ENCODE measurements at regions not wholly inside any gene's neighbourhood (a gene's known extent, or its start where the extent isn't known, plus 50 kb on each side); places are given as distances from the start of the nearest gene placed in this dataset.

DNA sequence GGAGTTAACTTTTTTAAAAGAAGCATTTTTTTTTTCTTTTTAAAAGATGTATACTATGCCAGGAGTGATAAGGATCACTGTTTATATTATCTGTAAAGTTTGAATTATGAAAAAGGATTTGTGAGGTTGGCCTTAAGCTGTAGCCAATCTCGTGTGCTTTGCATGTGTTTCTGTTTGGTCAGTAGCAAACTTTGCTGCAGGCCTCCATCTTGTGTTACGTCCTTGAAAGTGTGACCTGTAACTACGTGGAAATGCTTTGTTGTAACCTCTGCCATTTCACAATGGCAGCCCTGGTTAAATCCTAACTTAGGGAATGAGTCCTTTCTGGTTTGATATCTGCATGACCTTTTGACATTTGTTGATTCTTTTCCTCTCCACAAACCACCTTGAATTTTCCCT lies 1345.6 kb downstream of the NSUN3 start:
- Histone ChIP-seq H3K9me3 (replicated peaks) (no peaks in the 10 kb centered on the region), H3K27me3 (no peaks in the 10 kb centered on the region), H3K36me3 (no peaks in the 10 kb centered on the region), H3K4me1 (no peaks in the 10 kb centered on the region), H3K27ac (no peak overlapping the region), H3K4me3 (no peak overlapping the region)
- no peak for DNase-seq

DNA sequence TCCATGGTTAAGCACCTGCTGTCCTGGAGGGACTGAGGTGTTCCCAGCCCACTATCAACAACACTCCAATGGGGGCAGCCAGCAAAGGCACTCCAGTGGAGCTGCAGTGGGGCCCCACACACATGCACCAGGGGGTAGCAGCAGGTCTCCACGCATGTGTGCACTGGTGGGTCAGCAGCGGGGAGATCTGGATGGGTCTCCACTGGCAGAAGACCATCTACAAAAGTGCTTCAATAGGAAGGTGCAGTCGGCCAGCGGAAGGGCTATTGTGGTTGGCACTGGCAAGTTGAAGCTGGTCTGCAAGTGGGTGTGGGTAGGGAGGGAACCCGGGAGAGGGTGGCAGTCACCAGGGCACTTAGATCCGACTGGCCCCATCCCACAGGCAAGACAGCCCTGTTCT lies 1355.4 kb downstream of the NSUN3 start:
- no peak overlapping the region for H3K4me3 ChIP-seq
- 0 out of 2 replicates have a peak, but pooled peaks cover 4% of the 10 kb centered on the region for H3K36me3 ChIP-seq
- H3K9me3 ChIP-seq (replicated peaks) = no peaks in the 10 kb centered on the region; the same call in 1 of the 2 replicates
- H3K4me1 ChIP-seq = peaks cover 7% of the 10 kb centered on the region; the same call in 1 of the 2 replicates
- no peaks in the 10 kb centered on the region for H3K27me3 ChIP-seq
- no peak for DNase-seq
- H3K27ac ChIP-seq = no peak overlapping the region

DNA sequence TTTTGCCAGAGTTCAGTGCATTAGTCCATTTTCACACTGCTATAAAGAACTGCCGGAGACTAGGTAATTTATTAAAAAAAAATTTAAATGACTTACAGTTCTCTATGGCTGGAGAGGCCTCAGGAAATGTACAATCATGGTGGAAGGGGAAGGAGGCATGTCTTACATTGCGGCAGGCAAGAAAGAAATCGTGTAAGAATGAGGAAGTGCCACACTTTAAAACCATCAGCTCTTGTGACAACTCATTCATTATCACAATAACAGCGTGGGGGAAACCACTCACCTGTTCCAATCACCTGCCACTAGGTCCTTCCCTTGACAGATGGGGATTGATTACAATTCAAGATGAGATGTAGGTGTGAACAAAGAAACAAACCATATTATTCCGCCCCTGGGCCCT lies 1361.4 kb downstream of the NSUN3 start:
- H3K36me3 ChIP-seq = 0 out of 2 replicates have a peak, but pooled peaks cover 4% of the 10 kb centered on the region
- H3K27me3 ChIP-seq = no peaks in the 10 kb centered on the region
- H3K4me1 ChIP-seq = 0 out of 2 replicates have a peak, but pooled peaks cover 2% of the 10 kb centered on the region
- DNase-seq = no peak
- H3K9me3 ChIP-seq (replicated peaks) = no peaks in the 10 kb centered on the region
- no peak overlapping the region for H3K4me3 ChIP-seq
- H3K27ac ChIP-seq = no peak overlapping the region

DNA sequence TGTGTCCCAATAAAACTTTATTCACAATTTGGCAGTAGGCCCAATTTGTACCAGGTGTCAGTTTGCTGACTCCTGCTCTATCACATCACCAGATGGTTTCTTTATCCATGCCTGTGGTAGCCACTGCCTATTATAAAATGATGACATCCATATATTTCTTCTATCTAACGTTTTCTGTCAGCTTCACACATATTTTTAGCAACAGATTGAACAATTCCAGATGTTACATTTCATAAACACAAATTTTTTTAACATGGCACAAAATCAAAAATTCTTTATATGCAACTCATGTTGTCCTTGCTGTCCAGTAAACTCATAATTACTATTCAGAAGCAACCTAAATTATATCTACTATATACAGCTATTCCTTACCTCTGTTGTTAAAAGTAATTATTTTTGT lies 1371.6 kb downstream of the NSUN3 start:
- no peaks in the 10 kb centered on the region for H3K27me3 ChIP-seq
- H3K36me3 ChIP-seq = no peaks in the 10 kb centered on the region
- no peaks in the 10 kb centered on the region for H3K9me3 ChIP-seq (replicated peaks)
- no peak overlapping the region for H3K27ac ChIP-seq
- DNase-seq = no peak
- no peak overlapping the region for H3K4me3 ChIP-seq
- H3K4me1 ChIP-seq = no peaks in the 10 kb centered on the region

DNA sequence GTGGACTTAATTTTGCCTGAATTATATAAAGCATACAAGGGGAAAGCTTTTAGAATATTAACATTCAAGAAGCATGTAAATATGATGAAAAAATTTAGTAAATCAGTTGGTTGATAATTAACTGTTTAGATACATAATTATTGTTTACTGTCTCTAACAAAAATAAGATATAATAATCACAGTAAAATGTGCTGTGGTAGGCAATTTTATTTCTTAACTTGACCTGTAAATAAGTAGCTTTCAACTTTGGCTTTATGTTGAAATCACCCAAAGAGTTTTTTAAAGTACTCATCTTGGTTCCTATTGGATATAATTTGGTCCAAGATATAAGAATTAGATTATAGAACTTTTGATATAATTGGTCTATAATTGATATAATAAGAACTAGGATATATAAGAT lies 1374.5 kb downstream of the NSUN3 start:
- no peak overlapping the region for H3K27ac ChIP-seq
- no peak for DNase-seq
- H3K4me3 ChIP-seq = no peak overlapping the region
- H3K4me1 ChIP-seq = no peaks in the 10 kb centered on the region
- H3K36me3 ChIP-seq = no peaks in the 10 kb centered on the region
- H3K27me3 ChIP-seq = no peaks in the 10 kb centered on the region
- no peaks in the 10 kb centered on the region for H3K9me3 ChIP-seq (replicated peaks)

DNA sequence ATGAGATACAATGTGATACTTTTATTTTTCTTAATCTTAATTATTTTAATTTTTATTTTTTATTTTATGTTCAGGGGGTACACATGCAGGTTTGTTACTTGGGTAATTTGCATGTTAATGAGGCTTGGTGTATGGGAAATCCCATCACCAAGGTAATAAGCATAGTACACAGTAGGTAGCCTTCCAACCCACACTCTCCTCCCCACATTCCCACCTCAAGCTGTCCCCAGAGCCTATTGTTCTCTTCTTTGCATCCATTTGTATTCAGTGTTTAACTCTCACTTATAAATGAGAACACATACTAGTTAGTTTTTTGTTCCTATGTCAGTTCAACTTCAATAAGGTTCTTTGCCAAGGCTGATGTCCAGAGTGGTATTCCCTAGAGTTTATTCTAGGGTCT lies 1375.4 kb downstream of the NSUN3 start:
- no peaks in the 10 kb centered on the region for H3K9me3 ChIP-seq (replicated peaks)
- no peak overlapping the region for H3K27ac ChIP-seq
- H3K27me3 ChIP-seq = no peaks in the 10 kb centered on the region
- no peak for DNase-seq
- H3K4me3 ChIP-seq = no peak overlapping the region
- H3K36me3 ChIP-seq = no peaks in the 10 kb centered on the region
- H3K4me1 ChIP-seq = no peaks in the 10 kb centered on the region

DNA sequence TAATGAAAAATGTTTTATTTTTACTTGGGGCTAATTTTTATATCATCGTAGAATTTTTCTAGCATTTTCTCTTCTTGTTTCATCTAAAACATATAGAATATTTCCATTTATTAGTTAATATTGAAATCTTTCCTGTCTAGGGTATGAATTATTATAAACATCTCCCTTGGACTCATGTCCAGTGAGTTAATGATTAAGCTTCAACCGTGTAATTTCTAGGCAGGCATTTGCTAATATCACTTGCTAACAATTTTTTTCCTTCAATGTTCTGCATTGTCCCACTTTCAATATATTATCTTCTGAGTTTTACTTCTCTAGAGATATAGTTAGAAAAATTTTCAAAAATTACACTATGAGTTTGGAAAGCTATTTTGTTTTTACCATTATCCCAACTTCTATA lies 1371.6 kb upstream of the EPHA6 start:
- H3K4me3 ChIP-seq = no peak overlapping the region
- no peak for DNase-seq

DNA sequence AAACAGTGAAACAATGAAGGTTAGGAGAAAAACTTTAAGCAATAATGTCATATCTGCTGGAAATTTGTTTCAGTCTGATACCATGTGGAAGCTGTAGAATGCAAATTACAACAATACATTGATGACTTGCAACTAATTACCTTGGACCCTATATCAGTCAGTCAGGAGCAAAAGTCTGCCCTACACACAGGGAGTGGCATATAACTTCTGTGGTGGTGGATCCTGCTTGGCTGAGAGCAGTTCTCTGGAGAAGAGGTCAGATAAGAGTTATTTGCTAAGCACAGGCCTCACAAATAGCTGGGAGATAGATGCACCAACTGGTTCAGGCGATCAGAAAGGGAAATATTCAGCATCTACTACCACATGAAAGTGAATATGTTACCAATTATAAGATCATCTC lies 1364.6 kb upstream of the EPHA6 start:
- H3K27ac ChIP-seq = no peak overlapping the region
- no peak for DNase-seq
- H3K4me1 ChIP-seq = no peaks in the 10 kb centered on the region
- no peaks in the 10 kb centered on the region for H3K36me3 ChIP-seq
- no peaks in the 10 kb centered on the region for H3K9me3 ChIP-seq (replicated peaks)
- no peak overlapping the region for H3K4me3 ChIP-seq
- H3K27me3 ChIP-seq = no peaks in the 10 kb centered on the region; the same call in 1 of the 2 replicates

More for the DNA sequence above, 1371.6 kb upstream of the EPHA6 start:
- no peaks in the 10 kb centered on the region for H3K4me1 ChIP-seq
- no peak overlapping the region for H3K27ac ChIP-seq
- H3K9me3 ChIP-seq (replicated peaks) = no peaks in the 10 kb centered on the region
- no peaks in the 10 kb centered on the region for H3K36me3 ChIP-seq
- no peaks in the 10 kb centered on the region for H3K27me3 ChIP-seq

DNA sequence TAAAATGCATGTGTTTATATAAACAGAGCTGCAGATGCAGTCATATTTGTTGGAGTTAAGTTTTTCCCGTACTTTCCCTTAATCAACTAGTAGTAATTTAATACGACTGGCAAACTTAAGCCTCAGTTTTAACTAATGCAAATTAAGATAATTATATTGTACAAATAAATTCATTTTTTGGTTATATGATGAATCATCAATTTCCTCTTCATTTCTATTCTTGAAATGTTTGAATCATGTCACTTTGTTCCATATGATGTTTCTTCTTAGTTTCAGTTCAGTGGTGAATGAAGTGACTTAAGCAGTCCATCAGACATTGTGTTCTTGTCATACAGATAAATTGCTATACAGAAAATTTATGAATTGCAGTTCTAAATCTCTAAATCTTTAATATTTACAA lies 1361.2 kb upstream of the EPHA6 start:
- Histone ChIP-seq H3K9me3 (replicated peaks) (no peaks in the 10 kb centered on the region), H3K4me3 (no peak overlapping the region), H3K27me3 (no peaks in the 10 kb centered on the region; the same call in 1 of the 2 replicates), H3K36me3 (no peaks in the 10 kb centered on the region), H3K27ac (no peak overlapping the region), H3K4me1 (no peaks in the 10 kb centered on the region)
- DNase-seq = no peak

DNA sequence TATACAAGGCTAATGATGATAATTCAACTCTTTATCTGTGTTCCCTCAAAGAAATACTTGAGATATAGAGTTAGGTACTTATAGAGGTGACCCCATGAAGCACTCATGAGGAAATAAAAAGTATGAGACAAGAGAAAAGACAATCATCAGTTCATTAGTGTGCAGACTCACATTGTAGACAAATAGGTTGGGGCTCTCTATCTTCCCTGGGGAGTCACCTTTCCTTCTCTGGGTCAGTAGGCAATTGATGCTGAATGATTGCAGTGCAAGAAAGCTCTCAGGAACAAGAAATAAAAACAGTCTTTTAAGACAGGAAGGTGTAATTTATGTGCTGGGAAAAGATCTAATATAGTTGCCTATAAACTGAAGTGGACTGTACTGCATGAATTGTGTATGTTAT lies 1357.6 kb upstream of the EPHA6 start:
- H3K27ac ChIP-seq = no peak overlapping the region
- no peak for DNase-seq
- H3K9me3 ChIP-seq (replicated peaks) = no peaks in the 10 kb centered on the region
- no peaks in the 10 kb centered on the region for H3K4me1 ChIP-seq
- no peaks in the 10 kb centered on the region; the same call in 1 of the 2 replicates for H3K27me3 ChIP-seq
- H3K36me3 ChIP-seq = no peaks in the 10 kb centered on the region
- no peak overlapping the region for H3K4me3 ChIP-seq

DNA sequence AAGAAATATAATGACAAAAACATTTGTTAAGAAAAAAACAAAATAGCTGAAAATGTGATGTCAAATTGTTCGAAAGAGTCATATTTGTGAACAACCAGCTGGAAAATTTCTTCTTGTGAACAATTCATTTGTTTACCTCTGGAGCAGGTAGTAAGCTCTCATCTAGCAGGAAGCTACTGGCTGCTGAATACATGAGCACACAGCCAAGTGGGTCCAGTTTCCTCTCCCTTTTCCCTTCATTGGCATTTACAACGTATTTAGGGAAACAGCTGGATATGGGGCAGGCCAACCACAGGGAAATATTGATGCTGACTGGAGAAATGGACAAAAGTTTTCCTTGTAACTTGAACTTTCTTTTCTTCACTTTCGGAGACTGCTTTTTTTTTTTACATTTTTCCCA lies 1354.7 kb upstream of the EPHA6 start:
- no peak overlapping the region for H3K27ac ChIP-seq
- no peaks in the 10 kb centered on the region for H3K36me3 ChIP-seq
- H3K9me3 ChIP-seq (replicated peaks) = no peaks in the 10 kb centered on the region
- H3K27me3 ChIP-seq = no peaks in the 10 kb centered on the region
- peak in 1 of 2 experiments; percentile 14 for DNase-seq
- H3K4me3 ChIP-seq = no peak overlapping the region
- H3K4me1 ChIP-seq = no peaks in the 10 kb centered on the region

DNA sequence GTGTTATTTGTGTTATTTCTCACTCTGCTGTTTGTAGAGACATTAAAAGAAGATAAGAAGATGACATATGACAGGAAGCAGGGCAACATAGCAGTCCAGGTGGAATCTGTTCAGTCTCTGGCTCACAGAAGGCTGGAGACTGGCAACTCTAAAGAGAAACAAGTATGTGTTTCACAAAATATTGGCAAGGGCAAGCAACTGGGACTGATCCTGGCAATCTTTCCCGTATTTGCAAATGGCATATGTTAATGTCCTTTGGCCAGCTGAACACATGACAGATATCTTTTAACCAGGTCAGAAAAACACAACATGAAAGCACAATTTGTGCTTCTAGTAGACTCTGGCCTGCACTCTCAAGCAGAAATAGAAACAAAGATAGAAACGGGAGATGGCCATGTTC lies 1354.1 kb upstream of the EPHA6 start:
- Histone ChIP-seq H3K4me1 (no peaks in the 10 kb centered on the region), H3K27ac (no peak overlapping the region)
- DNase-seq = no peak

DNA sequence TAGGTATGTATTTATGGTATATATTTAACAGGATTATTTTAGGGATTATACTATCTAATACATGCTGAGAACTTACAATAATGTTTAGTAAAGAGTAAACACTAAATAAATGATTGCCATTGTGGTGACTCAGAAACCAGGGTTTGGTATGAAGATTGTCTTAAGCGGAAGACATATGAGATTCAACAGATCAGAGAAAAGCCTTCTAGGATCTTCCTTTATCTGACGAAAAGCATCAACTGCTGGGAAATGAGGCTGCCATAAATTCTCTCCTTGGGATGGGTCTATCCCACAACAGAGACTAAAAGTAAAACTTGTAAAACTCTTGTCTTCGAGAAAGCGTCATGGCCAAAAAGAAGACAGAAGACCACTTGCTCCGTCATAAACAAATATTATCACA lies 1352.2 kb upstream of the EPHA6 start:
- no peaks in the 10 kb centered on the region for H3K36me3 ChIP-seq
- H3K4me3 ChIP-seq = no peak overlapping the region
- H3K27me3 ChIP-seq = no peaks in the 10 kb centered on the region
- no peak overlapping the region for H3K27ac ChIP-seq
- DNase-seq = no peak
- no peaks in the 10 kb centered on the region for H3K9me3 ChIP-seq (replicated peaks)
- no peaks in the 10 kb centered on the region for H3K4me1 ChIP-seq

More for the DNA sequence above, 1354.1 kb upstream of the EPHA6 start:
- no peaks in the 10 kb centered on the region for H3K9me3 ChIP-seq (replicated peaks)
- no peaks in the 10 kb centered on the region for H3K36me3 ChIP-seq
- H3K27me3 ChIP-seq = no peaks in the 10 kb centered on the region
- H3K4me3 ChIP-seq = no peak overlapping the region

DNA sequence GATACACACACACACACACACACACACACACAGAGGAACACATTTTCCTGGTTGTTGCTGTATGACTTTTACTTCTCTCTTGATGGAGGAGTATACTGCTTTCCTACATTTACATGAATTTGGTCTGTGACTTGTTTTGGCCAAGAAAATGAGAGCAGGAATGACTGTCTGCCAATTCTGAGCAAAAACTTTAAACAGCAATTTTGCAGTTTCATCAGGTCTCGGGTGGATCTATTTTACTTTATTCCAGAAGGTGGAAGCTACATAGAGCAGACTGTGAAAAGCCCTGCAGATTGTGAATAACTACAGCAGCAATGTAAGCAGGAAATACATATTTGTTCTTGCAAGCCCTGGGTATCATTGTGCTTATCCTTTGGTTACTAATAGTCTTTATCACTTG lies 1350.0 kb upstream of the EPHA6 start:
- no peak for DNase-seq
- no peaks in the 10 kb centered on the region for H3K9me3 ChIP-seq (replicated peaks)
- no peak overlapping the region for H3K4me3 ChIP-seq
- no peaks in the 10 kb centered on the region for H3K27me3 ChIP-seq
- H3K27ac ChIP-seq = no peak overlapping the region
- no peaks in the 10 kb centered on the region for H3K4me1 ChIP-seq
- no peaks in the 10 kb centered on the region for H3K36me3 ChIP-seq

DNA sequence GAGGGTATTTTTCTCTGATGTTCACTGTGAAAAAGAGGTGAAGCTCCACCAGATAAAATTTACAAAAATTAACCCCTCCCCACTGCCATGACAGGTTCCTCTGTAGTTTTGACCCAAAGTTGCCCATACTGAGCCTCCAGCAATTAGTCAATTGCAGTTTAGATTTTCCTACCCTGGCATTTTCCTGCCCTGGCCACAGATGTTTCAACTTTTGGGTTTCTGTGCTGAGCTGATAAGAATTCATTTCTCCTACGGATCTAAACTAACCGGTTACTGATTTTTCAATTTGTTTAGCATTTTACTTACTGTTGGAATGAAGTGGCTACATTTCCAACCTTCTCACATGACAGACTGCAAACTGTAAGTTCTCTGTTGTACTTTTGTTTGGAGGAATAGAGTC lies 1346.1 kb upstream of the EPHA6 start:
- no peak for DNase-seq
- H3K27me3 ChIP-seq = no peaks in the 10 kb centered on the region
- no peak overlapping the region for H3K4me3 ChIP-seq
- H3K36me3 ChIP-seq = no peaks in the 10 kb centered on the region
- H3K27ac ChIP-seq = no peak overlapping the region
- no peaks in the 10 kb centered on the region for H3K9me3 ChIP-seq (replicated peaks)
- no peaks in the 10 kb centered on the region for H3K4me1 ChIP-seq

DNA sequence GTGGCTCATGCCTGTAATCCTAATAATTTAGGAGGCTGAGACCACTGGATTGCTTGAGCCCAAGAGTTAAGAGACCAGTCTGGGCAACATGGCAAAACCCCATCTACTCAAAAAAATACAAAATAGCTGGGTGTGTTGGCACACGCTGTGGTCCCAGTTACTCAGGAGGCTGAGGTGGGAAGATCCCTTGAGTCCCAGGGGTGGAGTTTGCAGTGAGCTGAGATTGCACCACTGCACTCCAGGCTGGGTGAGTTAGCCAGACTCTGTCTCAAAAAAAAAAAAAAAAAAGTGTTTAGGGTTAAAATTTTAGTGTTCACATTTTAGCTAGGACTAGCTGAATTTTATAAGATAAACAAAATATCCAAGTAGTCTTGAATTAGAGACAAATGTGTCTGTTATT lies 1340.1 kb upstream of the EPHA6 start:
- DNase-seq = no peak
- no peaks in the 10 kb centered on the region for H3K27me3 ChIP-seq
- no peaks in the 10 kb centered on the region for H3K4me1 ChIP-seq
- no peak overlapping the region for H3K4me3 ChIP-seq
- no peaks in the 10 kb centered on the region for H3K9me3 ChIP-seq (replicated peaks)
- H3K27ac ChIP-seq = no peak overlapping the region
- no peaks in the 10 kb centered on the region for H3K36me3 ChIP-seq

DNA sequence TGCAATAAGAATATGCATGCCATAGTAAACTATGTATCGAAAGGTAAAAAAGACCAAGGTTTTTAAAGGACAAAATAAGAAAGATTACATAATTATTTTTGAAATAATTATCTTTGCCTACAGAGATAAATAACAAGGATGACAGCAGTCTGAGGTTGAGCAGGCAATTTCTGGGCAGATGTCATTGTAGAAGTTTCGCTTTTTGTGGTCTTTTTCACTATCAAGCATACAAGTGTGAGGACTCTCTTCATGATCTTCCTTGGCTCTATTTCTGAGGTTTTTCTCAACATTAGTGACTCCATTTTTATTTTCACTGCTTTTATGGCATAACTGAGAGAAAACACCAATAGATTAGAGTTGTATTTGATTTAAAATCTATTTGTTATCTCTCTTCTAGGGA lies 1337.9 kb upstream of the EPHA6 start:
- Histone ChIP-seq H3K27ac (no peak overlapping the region), H3K36me3 (no peaks in the 10 kb centered on the region), H3K4me1 (no peaks in the 10 kb centered on the region), H3K27me3 (no peaks in the 10 kb centered on the region), H3K9me3 (replicated peaks) (no peaks in the 10 kb centered on the region), H3K4me3 (no peak overlapping the region)
- no peak for DNase-seq

Data from SJCRH30 (cell line).